ENCODE measurements at regions not wholly inside any gene's neighbourhood (a gene's known extent, or its start where the extent isn't known, plus 50 kb on each side); places are given as distances from the start of the nearest gene placed in this dataset.

DNA sequence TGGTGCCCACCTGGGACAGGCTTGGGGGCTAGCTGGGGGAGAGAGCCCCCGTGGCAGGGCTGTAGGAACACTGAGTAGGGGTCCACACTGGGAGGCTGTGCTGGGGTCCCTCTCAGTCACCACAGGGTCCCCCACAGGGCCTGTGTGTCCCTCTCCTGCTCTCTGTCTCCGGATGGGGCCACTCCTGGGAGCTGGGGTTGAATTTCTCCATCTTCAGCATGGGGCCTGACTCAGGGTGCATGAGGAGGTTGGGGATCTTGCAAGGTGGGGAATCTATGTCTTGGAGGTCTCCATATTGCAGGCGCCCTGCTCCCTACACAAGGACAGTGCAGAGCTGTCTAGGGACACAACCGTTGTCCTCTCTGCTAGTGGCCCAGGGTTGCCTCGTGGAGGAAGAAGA lies 78.7 kb upstream of the HDAC4 start:
- TF ChIP-seq CTCF (IDR thresholded peaks at IDR 0.05) (no peak), EP300 (IDR thresholded peaks at IDR 0.05) (no peak), POLR2AphosphoS5 (IDR thresholded peaks at IDR 0.05) (no peak)

All from stomach (tissue), 4 donors.